GM19395 (cell line): ENCODE measurements at regions not wholly inside any gene's neighbourhood (a gene's known extent, or its start where the extent isn't known, plus 50 kb on each side); places are given as distances from the start of the nearest gene placed in this dataset.
"Not testable (repeated sequence)": the region's sequence is repeated elsewhere in the genome, so short reads cannot be mapped to it uniquely, and the experiment has no call there.

Experiments used
- ATAC-seq: cut with Tn5 transposase; IDR thresholded peaks from one replicate; pipeline ENCODE4 v1.9.1; 2021; ENCODE audit warnings: mild to moderate bottlenecking, moderate library complexity; ENCODE audit not compliant: unreplicated experiment

GRCh38 chr10:30534465-30535144, 94.9 kb downstream of the LYZL2 start:
- ATAC-seq, result peak; percentile 44

DNA sequence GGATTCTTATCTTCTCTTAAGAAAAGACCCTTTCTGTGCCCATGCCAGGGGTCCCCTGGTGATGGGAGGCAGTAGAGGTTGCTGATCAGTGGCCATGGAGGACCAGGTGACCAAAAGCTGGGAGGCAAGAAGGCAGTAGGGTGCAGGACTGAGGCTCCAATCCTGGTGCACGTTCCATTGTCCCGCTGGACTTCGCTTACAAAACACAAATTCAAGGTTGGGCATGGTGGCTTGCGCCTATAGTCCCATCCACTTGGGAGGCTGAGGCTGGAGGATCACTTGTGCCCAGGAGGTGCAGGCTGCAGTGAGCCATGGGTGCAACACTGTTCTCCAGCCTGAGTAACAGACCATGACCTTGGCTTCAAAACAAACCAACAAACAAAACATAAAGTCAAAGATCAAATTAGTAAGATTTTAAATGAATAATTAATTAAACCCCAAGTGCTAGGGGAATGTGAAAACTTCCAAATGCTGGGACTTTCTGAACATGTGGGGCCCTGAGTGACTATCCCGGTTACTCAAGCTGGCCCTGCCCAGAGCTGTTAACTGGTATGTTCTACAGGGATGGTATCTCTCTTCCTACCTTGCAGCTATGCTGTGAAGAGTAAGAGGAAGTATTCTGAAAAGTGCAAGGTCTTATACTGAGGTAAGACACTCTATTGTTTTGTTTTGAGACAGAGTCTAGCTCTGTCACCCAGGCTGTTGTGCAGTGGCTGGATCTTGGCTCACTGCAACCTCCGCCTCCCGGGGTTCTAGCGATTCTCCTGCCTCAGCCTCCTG, 97.6 kb downstream of the LYZL2 start:
- ATAC-seq, result no peak

DNA sequence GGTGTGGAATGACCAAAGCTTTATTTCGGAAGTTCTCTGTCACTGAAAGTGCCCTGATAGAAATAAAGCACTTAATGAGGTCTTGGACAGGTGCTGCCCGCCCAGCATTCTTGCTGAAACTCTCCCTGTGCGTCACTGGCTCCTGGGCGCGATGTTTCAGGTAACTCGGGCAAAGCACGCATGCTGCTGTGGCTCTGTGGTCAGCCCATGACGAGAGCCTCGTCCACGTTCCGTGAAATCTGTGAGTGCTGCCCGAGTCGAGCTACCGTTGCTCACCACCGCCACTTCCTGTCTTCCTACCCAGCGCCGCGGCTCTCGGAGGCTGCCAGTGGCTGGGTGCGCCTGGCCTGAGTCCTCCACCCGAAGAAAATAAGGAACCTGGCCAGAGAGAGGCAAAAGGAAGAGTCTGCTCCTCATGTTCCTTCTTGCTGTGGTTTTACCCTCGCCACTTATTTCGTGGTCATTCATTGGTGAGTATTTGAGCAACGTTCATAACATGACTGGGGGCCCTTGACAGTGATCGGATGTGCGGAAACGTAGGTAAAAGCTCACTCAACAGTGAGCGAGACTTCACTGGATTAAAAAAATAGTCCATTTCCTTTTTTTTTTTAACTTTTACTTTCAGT, 95.5 kb downstream of the MAP3K8 start:
- peak; percentile 75 for ATAC-seq

DNA sequence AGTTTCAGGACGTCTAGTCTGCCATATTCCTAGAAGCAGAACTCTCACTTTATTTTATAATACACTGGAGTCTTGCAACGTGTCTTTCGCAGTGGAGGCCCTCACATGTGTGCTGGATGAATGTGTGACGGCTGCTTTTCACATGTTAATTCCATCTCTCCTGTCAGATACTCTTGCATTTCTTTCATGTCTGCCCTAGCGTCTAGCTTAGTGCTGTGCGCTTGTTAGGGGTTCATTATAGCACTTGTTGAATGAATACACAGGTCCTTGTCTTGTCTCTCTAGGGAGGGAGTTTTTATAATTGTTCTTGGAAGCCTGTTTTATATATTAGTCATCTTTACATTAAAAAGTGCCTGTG, 94.4 kb downstream of the MAP3K8 start:
- ATAC-seq, result no peak

DNA sequence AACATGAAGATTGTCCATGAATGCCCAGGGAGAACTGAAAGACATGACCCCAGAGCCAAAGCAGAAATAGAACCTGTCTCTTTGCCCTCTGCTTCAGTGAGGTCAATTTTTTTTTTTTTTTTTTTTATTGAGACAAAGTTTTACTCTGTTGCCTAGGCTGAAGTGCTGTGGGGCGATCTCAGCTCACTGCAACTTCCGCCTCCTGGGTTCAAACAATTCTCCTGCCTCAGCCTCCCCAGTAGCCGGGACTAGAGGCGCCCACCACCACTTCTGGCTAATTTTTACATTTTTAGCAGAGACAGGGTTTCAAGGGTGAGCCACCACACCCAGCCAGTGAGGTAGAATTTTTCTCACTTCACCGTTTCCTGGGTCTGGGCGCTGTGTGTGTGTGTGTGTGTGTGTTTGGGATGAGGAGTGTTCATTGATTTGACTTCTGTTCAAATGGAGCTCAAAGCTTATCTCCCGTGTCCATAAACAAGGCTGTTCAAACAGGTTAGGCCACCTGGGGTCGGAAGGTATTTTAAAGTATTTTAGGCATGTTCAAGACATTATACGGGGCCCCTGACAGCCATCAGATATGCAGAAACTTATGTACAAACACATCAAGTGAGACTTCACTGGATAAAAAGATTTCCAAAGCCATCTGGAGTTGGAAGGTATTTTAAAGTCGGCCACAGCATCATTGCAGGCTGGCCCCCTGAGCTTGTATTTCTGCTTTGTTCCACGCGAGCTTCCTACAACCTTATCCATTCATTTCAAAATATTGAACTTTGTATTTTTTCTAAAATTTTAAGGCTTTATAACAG, 93.8 kb downstream of the MAP3K8 start:
- ATAC-seq, result no peak

DNA sequence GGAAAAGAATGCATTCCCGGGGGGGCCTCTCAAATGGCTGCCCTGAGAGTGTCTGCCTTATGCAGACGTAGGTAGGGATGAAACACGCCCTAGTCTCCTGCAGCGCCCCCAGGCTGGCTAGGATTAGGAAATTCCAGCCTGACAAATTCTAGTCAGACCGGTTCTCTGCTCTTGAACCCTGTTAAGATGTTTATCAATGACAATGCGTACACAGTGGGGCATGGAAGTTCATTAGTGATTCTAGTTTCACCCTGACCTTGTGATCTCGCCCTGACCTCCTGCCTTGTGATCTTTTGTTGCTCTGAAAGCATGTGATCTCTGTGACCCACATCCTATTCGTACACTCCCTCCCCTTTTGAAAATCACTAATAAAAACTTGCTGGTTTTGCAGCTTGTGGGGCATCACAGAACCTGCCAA, 88.7 kb downstream of the MAP3K8 start:
- ATAC-seq, result not testable (repeated sequence)

- ATAC-seq, result no peak
Measured at GRCh38 chr10:30518907-30519306, 84.9 kb downstream of the MAP3K8 start.
